ENCODE measurements at regions not wholly inside any gene's neighbourhood (a gene's known extent, or its start where the extent isn't known, plus 50 kb on each side); places are given as distances from the start of the nearest gene placed in this dataset.
"Not testable (repeated sequence)": the region's sequence is repeated elsewhere in the genome, so short reads cannot be mapped to it uniquely, and the experiment has no call there.

DNA sequence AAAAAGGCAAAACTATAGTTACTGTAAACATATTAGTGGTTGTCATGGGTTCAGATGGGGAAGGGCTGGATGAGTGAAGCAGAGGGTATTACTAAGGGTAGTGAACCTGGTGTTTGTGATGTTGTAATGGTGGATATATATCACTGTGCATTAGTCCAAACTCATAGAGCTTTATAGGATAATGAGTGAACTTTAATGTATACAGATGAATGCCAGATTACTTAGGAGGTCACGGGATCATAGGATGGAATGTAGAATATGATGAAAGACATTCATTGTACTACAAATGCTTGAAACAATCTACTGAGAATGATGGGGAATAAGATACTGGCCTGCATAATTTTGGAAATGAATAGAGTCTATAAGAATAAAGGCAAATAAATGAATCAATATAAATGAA, 226.7 kb upstream of the ZNF804A start:
- DNase-seq, result no peak

DNA sequence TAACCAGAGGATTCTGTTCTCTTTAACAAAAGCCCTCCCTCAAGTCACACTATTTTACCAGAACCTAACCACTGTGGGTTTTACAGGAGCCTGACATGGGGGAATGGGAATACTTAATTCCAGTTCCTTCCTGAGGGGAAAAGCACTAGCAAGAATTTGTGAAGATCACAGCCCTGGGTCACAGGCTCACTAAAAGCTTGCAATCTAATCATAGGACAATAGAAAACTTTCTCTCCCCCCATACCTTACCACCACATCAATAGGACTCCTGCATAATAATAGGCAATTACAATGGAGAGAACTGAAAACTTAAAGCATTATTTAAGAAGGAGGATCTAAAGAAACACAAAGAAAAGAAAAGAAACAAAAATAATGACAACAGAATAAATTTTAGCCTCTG, 225.8 kb upstream of the ZNF804A start:
- DNase-seq, result no peak

DNA sequence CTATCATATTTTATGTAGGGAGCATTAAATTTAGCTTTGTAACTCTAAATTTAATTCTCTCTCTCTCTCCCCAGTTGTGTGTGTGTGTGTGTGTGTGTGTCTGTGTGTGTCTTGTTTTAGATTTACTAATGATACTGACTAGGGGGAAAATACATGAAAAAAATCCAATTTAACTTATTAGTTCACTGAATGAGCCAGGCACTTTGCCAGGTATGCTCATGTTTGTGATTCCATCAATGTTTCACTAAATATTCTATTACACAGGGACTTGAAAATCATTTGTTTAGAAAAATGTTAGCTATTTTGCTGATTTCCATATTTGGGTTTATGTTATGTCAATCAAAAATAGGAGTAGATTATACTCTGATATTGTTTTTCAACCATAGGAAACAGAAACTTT, 203.7 kb upstream of the ZNF804A start:
- DNase-seq, result no peak

DNA sequence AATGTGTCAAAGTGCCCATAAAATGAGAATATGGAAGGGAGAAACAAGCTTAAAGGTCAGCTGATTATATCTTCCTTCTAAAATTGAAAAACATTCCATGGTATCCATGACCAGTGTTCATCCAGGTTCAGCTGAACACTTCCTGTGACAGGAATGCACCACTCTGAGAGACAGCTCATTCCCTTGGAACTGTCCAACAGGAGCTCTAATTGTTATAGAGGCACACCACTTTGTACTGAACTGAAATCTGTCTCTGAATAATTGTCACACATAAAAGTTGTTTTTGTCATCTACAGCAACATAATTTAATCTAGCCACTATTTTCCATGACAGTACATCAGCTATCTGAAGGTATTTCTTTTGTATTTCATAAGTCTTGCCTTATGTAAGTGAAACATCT, 195.9 kb upstream of the ZNF804A start:
- no peak for DNase-seq

DNA sequence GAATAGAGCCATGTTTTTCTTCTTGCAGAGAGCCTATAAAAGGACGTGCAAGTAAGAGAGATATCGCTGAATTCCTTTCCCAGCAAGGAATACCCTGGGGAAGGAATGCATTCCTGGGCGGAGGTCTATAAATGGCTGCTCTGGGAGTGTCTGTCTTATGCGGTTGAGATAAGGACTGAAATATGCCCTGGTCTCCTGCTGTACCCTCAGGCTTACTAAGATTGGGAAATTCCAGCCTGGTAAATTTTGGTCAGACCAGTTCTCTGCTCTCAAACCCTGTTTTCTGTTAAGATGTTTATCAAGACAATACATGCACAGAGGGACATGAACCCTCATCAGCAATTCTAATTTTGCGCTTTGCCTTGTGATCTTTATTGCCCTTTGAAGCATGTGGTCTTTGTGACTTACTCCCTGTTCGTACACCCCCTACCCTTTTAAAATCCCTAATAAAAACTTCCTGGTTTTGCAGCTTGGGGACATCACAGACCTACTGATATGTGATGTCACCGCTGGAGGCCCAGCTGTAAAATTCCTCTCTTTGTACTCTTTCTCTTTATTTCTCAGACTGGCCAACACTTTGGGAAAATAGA, 191.2 kb upstream of the ZNF804A start:
- not testable (repeated sequence) for DNase-seq

DNA sequence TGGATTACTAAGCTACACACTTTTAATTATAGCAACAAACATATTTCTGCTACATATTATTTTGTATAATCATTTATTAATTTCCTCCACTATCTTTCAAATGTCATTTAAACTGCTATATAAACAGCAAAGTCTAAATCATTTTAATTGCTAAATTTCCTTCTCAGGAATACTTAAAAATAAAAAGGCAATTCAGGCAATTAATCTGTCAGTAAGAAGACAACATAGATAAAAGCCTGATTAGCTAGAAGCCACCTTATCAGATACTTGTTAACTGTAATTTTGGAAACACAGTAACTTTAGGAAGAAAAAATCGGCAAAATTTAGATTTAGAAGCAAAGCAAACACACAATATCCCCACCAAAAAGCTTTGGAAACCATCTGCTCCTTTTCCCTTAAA, 188.2 kb upstream of the ZNF804A start:
- no peak for DNase-seq

DNA sequence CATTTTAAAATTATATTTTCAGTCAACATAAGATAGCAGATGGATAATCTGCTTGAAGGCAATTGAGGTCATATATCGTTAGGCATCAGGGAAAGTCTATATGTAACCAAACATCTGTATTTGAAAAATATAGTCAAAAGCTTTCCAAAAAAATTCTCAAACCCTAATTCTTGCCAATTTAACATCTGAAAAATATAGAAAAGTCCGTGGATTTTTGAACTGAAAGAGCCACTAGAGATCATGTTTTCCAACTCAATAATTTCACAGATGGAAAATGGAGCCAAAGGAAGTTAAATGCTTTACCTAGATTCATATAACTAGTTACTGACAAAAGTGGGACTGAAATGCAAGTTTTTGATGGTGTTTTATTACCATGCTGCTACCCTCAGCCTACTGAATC, 185.1 kb upstream of the ZNF804A start:
- DNase-seq, result no peak

DNA sequence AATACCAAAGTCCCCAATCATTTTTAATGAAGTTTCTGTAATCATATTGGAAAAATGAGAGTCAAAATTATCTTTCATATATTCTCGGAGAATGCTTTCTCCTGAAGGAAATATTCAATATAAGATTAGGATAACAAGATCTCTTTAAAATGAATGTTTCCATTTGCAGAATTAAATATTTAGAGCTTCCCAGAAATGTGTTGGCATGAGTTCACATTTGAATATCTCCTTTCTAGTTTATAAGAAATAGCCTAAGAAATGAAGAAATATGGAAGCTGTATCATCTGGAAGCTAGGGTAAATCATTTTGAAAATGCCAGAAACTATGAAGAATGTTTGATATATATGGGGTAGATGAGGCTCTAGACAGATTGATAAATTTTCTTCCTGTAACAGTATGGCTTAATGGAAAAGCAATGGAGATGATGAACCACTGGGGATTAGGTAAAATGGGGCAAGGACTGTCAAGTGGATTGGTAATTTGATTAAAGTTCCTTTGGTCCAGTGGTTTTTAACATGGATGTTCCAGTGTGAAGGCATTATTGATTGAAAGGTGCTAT, 184.6 kb upstream of the ZNF804A start:
- DNase-seq, result no peak

DNA sequence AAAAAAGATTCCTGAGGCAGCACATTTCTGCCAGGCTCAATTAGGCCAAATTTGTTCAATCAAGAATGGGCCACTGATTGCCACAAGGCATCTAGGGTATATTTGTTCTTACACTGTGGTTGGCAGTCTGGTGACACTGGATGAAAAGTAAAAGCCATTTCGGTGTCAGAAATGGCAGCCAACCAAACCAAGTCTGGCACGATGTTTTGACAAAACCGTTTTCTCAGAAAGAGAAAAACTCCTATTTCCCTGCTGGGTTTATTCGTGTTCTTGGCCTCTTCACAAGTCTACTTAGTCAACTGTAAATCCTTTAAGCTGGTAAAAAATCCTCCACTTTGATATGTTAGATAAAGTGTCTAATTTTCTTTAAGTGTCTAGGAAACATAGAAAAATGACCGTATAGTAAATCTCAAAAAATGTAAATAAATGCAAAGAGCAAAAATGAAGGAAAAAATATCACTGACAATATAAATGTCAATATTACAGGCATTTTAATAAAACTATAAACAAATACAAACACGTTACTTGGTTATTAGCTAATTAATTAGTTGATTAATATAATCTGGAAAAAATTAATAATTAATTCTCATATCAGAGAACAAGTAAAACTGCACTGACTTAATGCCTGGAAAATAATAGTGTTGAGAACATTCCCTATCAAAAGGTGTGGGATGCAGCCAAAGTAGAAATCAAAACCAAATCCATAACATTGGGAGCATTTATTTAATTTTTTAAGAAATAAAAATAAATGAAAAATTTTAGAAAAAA, 182.0 kb upstream of the ZNF804A start:
- DNase-seq, result no peak

DNA sequence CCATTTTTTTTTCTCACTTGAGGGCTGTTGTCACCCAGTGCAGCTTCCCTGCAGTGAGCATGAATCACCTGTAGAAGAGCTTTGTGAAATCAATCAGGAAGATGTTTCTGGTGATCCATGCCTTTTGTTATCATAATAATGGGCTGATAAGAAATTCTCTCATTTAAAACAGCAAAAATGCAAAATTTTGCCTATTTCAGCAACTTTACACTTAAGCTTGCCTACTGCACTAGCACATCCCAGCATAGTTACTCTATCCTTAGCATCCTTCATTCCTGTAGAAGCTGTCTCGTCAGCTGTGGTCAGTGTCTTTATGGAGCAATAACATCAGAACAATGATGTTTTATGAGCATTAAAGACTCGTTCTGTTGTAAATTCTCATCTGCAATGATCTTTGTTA, 178.6 kb upstream of the ZNF804A start:
- no peak for DNase-seq

DNA sequence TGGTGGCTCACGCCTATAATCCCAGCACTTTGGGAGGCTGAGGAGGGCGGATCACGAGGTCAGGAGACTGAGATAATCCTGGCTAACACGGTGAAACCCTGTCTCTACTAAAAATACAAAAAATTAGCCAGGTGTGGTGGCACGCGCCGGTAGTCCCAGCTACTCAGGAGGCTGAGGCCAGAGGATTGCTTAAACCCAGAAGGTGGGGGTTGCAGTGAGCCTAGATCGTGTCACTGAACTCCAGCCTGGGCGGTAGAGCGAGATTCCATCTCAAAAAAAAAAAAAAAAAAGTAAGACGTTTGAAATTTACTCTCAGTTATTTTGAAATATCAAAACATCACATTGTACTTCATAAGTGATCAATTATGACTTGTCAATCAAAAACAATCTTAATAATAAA, 176.9 kb upstream of the ZNF804A start:
- not testable (repeated sequence) for DNase-seq

DNA sequence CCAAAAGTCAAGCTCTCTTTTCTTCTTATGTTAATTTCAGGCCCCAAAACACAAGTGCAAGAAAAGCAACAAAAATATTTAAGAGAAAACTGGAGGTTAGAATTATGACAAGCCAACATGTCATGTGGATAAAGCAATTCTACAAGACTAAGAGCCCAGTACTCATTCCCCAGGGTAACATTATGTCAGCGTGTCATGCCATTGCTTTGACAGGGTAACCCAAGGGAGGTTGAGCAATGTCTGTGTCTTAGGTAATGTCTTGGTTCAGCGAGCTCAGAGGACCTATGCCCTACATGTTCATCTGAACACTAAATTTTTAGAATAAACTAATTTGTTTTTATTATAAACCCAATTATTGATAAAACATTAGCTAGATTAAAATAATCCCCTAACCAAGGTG, 173.2 kb upstream of the ZNF804A start:
- no peak for DNase-seq

DNA sequence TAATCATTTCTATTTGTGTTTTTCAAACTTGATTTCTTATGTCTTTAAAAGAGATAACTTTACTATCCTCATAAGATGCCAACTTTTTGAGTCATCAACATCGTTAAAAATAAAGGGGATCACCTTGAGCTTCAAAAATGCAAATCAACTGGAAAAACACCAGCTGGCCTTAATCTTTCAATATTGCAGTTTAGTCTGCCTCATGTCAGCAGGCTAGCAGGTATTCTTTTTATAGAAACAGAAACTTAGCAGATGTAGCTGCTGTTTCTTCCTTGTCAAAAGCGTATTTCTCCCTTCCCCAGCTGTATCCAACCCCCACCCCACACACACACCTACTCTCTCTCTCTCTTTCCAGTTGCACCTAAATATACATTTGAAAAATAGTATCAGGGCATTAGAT, 154.1 kb upstream of the ZNF804A start:
- DNase-seq, result no peak

DNA sequence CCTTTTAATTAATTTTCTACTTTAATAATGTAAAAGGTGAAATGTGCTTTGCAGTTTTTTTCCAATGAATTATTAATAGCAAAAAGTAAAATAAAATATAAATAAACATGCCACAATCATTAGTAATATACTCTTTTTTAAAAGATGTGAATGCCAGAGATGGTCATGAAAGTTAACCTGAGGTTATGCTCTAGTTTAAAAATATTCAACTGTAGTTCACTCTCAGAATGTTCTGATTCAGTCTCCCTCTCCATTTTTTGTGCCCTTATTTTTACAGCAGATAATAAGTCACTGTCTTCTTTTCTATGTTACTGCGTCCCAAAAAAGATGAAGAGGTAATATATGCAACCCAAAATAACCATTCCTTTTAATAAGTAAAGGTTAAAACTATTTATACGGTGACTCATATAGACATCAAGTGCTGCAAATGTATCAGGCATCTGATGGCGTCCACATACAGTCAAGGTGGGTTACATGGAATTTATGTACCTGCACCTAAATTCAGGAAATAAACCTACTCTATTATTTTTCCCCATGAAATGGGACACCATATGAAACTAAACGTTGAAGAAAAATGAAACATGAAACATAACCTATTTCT, 153.6 kb upstream of the ZNF804A start:
- no peak for DNase-seq

DNA sequence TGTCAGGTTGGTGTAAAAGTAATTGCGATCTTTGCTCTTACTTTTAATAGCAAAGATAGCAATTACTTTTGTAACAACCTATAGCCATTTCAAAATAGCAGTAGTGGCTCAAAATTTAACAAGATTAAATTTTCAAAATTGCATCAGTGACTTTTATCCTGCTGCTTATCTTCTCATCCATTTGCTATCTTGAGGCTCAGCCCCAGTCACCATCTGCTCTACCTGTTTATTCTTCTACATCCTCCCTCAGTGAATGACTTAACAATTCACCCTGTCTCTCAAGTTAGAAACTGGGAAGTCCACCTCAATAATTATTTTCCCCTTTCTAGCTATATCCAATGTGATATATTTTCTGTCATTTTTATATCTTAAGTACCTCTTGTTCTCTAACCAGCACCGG, 148.6 kb upstream of the ZNF804A start:
- no peak for DNase-seq

DNA sequence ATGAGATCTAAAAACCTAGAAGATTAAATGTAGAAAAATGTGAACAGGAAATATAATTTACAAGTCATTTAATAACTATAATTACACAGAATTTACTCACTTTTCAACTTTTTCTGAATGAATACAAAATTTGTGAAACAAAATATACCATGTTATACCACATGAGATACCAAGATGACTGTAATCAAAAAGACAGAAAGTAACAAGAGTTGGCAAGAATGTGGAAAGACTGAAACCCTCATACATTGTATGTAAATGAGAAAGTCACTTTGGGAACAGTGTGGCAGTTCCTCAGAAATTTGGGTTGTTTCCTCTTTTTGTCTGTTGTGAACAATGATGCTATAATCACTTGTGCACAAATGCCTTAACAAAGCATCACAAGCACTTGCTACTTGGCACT, 145.4 kb upstream of the ZNF804A start:
- no peak for DNase-seq

DNA sequence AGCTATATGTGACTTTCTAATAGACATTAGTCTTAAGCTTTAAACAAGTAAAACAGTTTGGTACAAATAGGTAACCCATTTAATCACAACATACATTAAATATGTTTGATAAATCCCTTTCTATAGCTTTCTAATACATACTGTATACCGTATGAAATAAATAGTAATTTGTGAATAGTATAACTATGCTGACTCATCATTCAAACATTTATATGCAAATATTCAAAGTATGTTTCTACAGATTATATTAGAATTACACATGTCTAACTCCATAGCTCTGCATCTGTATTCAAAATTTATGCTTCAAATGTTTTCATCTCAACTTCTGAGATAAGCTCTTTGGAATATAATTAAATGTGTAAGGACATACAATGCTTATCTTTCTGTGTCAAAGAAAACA, 142.7 kb upstream of the ZNF804A start:
- DNase-seq, result no peak

DNA sequence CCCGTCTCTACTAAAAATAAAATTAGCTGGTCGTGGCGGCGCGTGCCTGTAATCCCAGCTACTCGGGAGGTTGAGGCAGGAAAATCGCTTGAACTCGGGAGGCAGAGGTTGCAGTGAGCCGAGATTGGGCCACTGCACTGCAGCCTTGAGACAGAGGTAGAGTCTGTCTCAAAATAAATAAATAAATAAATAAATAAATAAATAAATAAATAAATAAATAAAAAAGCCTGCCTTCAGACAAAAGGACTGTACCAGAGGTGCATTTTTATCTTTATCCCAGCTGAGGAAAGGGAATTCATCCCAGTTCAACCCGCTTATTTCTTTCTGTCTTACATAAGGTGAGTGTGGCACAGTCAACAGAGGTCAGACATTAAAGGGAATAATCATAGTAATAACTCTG, 141.6 kb upstream of the ZNF804A start:
- not testable (repeated sequence) for DNase-seq

DNA sequence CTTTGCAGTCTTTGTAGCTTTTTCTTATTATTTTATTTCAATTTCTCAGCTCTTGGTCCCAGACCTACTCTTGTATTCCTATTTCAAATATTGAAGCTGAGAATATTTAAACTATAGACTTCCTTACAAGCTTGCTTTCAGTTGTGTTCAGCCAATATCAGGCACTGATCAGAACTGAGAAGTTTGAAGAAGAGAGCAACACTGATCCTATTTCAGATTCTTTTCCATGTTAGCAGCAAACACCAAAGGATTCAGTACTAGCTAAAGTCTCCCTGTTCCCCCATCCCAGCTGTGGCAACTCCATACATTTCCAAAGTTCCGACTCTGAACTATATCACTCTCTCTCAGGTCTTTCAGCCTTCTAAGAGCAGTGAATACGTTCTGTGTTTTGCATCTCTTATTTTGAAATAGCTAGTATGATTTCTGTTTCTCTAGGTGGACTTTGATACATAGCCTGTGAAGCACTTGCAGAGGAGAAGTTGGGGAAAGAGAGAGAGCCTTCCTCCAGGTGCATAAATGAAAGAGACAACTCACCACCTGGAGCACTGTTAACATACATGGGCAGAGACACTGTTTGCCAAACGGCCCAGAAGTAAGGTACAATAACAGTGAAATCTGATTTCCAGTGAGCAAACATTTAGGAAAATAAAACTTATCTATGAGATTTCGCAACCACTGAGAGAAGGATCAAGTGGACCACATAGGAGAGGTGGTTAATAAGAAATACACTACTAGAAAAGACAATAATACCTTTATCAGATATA, 135.0 kb upstream of the ZNF804A start:
- no peak for DNase-seq

DNA sequence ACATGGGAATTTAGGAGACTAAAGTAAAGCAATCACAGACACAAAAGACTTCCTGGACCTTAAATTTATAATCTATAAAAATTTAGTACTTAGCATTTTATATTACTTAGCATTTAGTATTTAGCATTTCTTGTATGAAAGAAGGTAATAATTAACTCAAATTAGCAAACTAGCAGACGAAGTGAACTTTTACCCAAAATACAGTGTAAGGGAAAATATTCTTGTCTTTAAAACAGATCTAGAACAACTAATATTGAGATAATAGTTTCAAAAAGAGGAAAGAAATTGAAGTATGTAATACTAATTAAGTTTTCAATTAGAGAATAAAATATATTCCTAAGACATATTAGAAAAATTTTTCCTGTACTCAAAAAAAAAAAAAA, 134.5 kb upstream of the ZNF804A start:
- DNase-seq, result no peak

DNA sequence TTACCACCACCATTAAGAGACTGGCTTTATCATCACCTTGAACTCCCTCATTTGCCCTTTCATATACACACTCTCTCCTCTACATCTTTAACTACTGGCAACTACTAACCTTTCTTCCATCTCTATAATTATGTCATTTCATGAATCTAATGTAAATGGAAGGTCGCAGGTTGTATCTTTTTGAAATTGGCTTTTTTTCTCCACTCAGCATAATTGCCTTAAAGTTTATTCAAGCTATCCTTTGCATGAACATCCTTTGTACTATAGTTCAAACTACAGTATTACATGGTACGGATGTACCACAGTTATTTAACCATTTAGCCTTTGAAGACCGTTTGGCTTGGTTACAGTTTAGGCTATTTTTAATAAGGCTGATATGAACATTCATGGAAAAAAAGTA, 129.5 kb upstream of the ZNF804A start:
- DNase-seq, result no peak

DNA sequence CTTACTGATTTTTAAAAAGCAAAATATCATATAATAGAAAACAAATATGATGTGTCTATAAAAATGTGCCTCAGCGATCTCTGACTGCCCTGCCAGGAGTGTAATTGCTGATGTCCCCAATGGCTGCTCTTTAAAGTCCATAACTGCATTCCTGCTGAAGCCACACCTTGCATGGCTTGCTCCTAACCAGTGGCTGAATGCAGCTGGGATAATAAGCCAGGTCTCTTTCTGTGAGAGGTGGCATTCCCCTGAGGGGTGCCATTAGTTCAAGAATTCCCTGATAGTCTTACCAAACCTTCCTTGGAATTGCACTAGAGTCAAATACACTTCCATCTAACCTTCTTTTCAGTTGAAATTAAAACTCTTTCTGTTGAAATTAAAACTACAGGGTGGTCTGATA, 125.8 kb upstream of the ZNF804A start:
- DNase-seq, result no peak

DNA sequence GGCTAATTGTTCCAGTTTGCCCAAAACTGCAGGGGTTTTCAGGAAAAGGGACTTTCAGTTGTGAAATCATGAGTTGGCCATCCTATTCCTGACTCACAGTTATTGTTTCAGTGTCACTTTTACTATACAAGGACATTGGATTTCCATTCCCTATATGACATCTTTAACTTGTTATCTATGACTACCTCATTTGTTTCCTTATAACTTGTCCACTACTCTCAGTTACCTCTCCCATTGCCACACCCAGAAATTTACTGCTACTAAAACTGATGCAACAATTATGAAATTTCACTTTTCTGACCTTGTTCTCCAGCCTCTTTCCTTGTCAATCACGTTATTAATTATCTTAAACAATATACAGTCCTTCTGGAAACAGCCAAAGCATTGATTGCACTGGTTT, 116.5 kb upstream of the ZNF804A start:
- no peak for DNase-seq

DNA sequence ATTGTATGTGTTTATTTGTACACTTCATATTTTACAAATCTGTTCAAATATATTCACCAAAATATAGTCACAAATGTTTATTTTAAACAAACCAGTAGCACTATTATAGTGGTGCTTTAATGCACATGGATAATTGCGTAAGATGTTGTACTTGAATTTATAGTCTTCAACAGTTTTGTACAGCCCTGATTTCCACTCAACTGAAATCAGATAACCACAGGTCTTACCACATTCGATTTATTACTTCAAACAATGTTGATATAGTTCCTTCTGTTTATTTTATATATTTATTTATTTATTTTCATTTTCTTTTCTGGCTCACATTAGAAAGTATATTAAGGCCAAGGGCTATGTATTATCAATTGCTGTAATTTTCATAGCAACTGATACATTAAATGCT, 99.4 kb upstream of the ZNF804A start:
- no peak for DNase-seq

Measured in hematopoietic multipotent progenitor cell treated with erythropoietin and hydrocortisone succinate and interleukin-3 and kit ligand, for 6 days (in vitro differentiated cells).